A549 (cell line): ENCODE measurements at regions not wholly inside any gene's neighbourhood (a gene's known extent, or its start where the extent isn't known, plus 50 kb on each side); places are given as distances from the start of the nearest gene placed in this dataset.

Experiments used
- ATAC-seq, 2 experiments: fragments of 200-7000 bp in 1 of 2; fragments of >200 bp in 1 of 2; cut with Nextera tagmentation in 1 of 2; cut with Tn5 transposase in 1 of 2; 3 replicates each; pipeline versions ENCODE4 v1.8.0 to v1.9.1; 2018 to 2020; ENCODE audit warnings: mild to moderate bottlenecking in 1 of 2, moderate library complexity in 1 of 2
- CTCF ChIA-PET: fragments of 300-600 bp; sonication (Branson Sonifier 250); formaldehyde crosslinking; extraction: SDS; loops from one replicate; lab custom pipeline; 2021; ENCODE audit warnings: antibody characterized with exemption, inconsistent platforms; lab: Yijun Ruan, JAX
- POLR2A ChIA-PET: fragments of 350-600 bp; formaldehyde crosslinking; extraction: SDS; loops from one replicate; lab custom pipeline; 2021; ENCODE audit warnings: antibody characterized with exemption, inconsistent platforms; lab: Yijun Ruan, JAX
- DNase-seq, 2 experiments: peaks; one replicate each; pipeline versions ENCODE4 v3.0.0 to v3.0.0-alpha.2; 2011 to 2016; ENCODE audit warnings: low read depth in 1 of 2, low spot score in 1 of 2
- FAIRE-seq: peaks from 2 replicates; lab custom pipeline; 2011; peaks lifted over from hg19 to GRCh38; lab: Jason Lieb, UNC
- H3K27ac ChIP-seq, 2 experiments: fragments of >200 bp; sonication (Bioruptor Twin); formaldehyde crosslinking; 3 replicates each; pipeline ENCODE4 v1.5.1; 2016 to 2017
- H3K4me1 ChIP-seq: fragments of >200 bp; sonication (Bioruptor Twin); formaldehyde crosslinking; 3 replicates; pipeline ENCODE4 v1.6.1; 2016
- H3K4me2 ChIP-seq: fragments of >200 bp; sonication (Bioruptor Twin); formaldehyde crosslinking; 3 replicates; pipeline ENCODE4 v1.6.1; 2016
- H3K4me3 ChIP-seq: fragments of >200 bp; sonication (Bioruptor Twin); formaldehyde crosslinking; 3 replicates; pipeline ENCODE4 v1.5.1; 2016
- H3K9me3 ChIP-seq: fragments of >200 bp; sonication (Bioruptor Twin); formaldehyde crosslinking; 3 replicates; pipeline ENCODE4 v1.6.1; 2016
- BHLHE40 ChIP-seq: IDR thresholded peaks from 2 replicates; pipeline ENCODE4 v1.6.1; 2012; ENCODE audit warnings: low read depth, low read length, inconsistent platforms
- CBX8 ChIP-seq: fragments of 200-600 bp; sonication (generic); IDR thresholded peaks from 2 replicates; pipeline ENCODE4 v1.6.1; 2016
- CEBPB ChIP-seq, 2 experiments: fragments of >200 bp in 1 of 2; sonication (Bioruptor Twin) in 1 of 2; formaldehyde crosslinking in 1 of 2; IDR thresholded peaks; 2 replicates each; pipeline ENCODE4 v1.6.1; 2012 to 2016
- CTCF ChIP-seq: fragments of >200 bp; sonication (Bioruptor Twin); formaldehyde crosslinking; IDR thresholded peaks from 3 replicates; pipeline ENCODE4 v1.5.1; 2016
- E2F6 ChIP-seq: IDR thresholded peaks from 2 replicates; pipeline ENCODE4 v1.6.1; 2012; ENCODE audit warnings: low read depth, borderline replicate concordance
- EHF ChIP-seq: fragments of 250-450 bp; sonication (Bioruptor Pico); IDR thresholded peaks from 2 replicates; pipeline ENCODE4 v1.5.0; 2020; ENCODE audit warnings: mild to moderate bottlenecking
- EHMT2 ChIP-seq: fragments of 200-600 bp; sonication (generic); IDR thresholded peaks from 2 replicates; pipeline ENCODE4 v1.6.1; 2016; ENCODE audit warnings: antibody characterized with exemption, low read depth, mild to moderate bottlenecking, moderate library complexity
- FOSB ChIP-seq: fragments of 250-450 bp; sonication (Bioruptor Pico); IDR thresholded peaks from 2 replicates; pipeline ENCODE4 v1.5.0; 2020; ENCODE audit warnings: mild to moderate bottlenecking, moderate library complexity
- FOSL2 ChIP-seq, 2 experiments: fragments of 450-650 bp in 1 of 2; fragments of >200 bp in 1 of 2; sonication (Bioruptor Twin) in 1 of 2; formaldehyde crosslinking; IDR thresholded peaks; 2 replicates each; pipeline versions ENCODE4 v1.5.0 to v1.6.1; 2016 to 2020; ENCODE audit warnings: mild to moderate bottlenecking in 1 of 2, moderate library complexity in 1 of 2
- GATA3 ChIP-seq: IDR thresholded peaks from 2 replicates; pipeline ENCODE4 v1.6.1; 2012; ENCODE audit warnings: borderline replicate concordance
- HDAC2 ChIP-seq: fragments of 200-600 bp; sonication (generic); IDR thresholded peaks from 2 replicates; pipeline ENCODE4 v1.6.1; 2016
- HOXA7 ChIP-seq: fragments of 250-450 bp; sonication (Bioruptor Pico); IDR thresholded peaks from 2 replicates; pipeline ENCODE4 v1.5.0; 2020; ENCODE audit warnings: mild to moderate bottlenecking, moderate library complexity
- JUN ChIP-seq, 2 experiments: fragments of >200 bp; sonication (Bioruptor Twin); formaldehyde crosslinking; IDR thresholded peaks; 2 replicates in 1 of 2; 3 replicates in 1 of 2; pipeline ENCODE4 v1.6.1; 2016 to 2017
- MAX ChIP-seq: IDR thresholded peaks from 2 replicates; pipeline ENCODE4 v1.6.1; 2012
- NFE2L2 ChIP-seq: fragments of 150-350 bp; conservative IDR thresholded peaks from 2 replicates; pipeline ENCODE4 v1.6.1; 2014; ENCODE audit warnings: low read length
- NPAS2 ChIP-seq: fragments of 250-450 bp; sonication (Bioruptor Pico); IDR thresholded peaks from 2 replicates; pipeline ENCODE4 v1.8.0; 2022; ENCODE audit warnings: mild to moderate bottlenecking, moderate library complexity, borderline replicate concordance
- NR3C1 ChIP-seq: fragments of >200 bp; sonication (Bioruptor Twin); formaldehyde crosslinking; IDR thresholded peaks from 3 replicates; pipeline ENCODE4 v1.6.1; 2017
- PBX3 ChIP-seq: IDR thresholded peaks from 2 replicates; pipeline ENCODE4 v1.6.1; 2012
- RARB ChIP-seq: fragments of 250-450 bp; sonication (Bioruptor Pico); IDR thresholded peaks from 2 replicates; pipeline ENCODE4 v1.8.0; 2021; ENCODE audit warnings: mild to moderate bottlenecking, moderate library complexity
- RFX5 ChIP-seq: fragments of 450-650 bp; IDR thresholded peaks from 2 replicates; pipeline ENCODE4 v1.7.1; 2014; ENCODE audit warnings: antibody characterized with exemption, mild to moderate bottlenecking, moderate library complexity
- SMC3 ChIP-seq: fragments of >200 bp; sonication (Bioruptor Twin); formaldehyde crosslinking; IDR thresholded peaks from 3 replicates; pipeline ENCODE4 v1.6.1; 2018; ENCODE audit warnings: inconsistent platforms
- TFCP2L1 ChIP-seq: fragments of 250-450 bp; sonication (Bioruptor Pico); IDR thresholded peaks from 2 replicates; pipeline ENCODE4 v1.5.0; 2021; ENCODE audit warnings: mild to moderate bottlenecking
- USF2 ChIP-seq: fragments of 450-650 bp; IDR thresholded peaks from 2 replicates; pipeline ENCODE4 v1.6.1; 2014; ENCODE audit warnings: antibody characterized with exemption
- ZC3H11A ChIP-seq: fragments of 450-650 bp; IDR thresholded peaks from 2 replicates; pipeline ENCODE4 v1.6.1; 2014; ENCODE audit warnings: antibody characterized with exemption, mild to moderate bottlenecking
- ZFP36 ChIP-seq: fragments of 450-650 bp; IDR thresholded peaks from 2 replicates; pipeline ENCODE4 v1.6.1; 2014; ENCODE audit warnings: borderline replicate concordance; ENCODE audit not compliant: partially characterized antibody
- ZNF302 ChIP-seq: fragments of 250-450 bp; sonication (Bioruptor Pico); IDR thresholded peaks from 2 replicates; pipeline ENCODE4 v1.9.0; 2021; ENCODE audit warnings: inconsistent platforms, mild to moderate bottlenecking, moderate library complexity
- WGBS: methylation state at CpG from one replicate; pipeline ENCODE4 v1.1.6; 2017; ENCODE audit errors: missing lambda C conversion rate; 5-methylcytosine and 5-hydroxymethylcytosine counted together

- Histone ChIP-seq H3K4me1 (0 out of 3 replicates have a peak, but pooled peaks cover 8% of the 10 kb centered on the region), H3K4me3 (no peak overlapping the region), H3K27ac (no peak overlapping the region), H3K9me3 (no peaks in the 10 kb centered on the region), H3K4me2 (no peak overlapping the region)
- FAIRE-seq, result no peak
- TF ChIP-seq SMC3 (no peak), ZFP36 (no peak), CTCF (no peak), HOXA7 (CRISPR knock-in tag) (no peak), TFCP2L1 (CRISPR knock-in tag) (no peak), E2F6 (no peak), NFE2L2 (no peak), NPAS2 (CRISPR knock-in tag) (no peak)
- ChIA-PET POLR2A (no interaction called here), CTCF (interaction anchor here (0.6 to 1.2 kb wide), 3 partner anchors 8 to 152 kb away, joined by 3 to 5 read pairs (median 3); no protein-coding TSS in a partner anchor)
- 78% methylated on average over 2 of the region's 2 CpGs for WGBS
- DNase-seq, result no peak
- no peak for ATAC-seq
Observed at GRCh38 chr16:80208015-80208414, 332.8 kb upstream of the DYNLRB2 start.

DNA sequence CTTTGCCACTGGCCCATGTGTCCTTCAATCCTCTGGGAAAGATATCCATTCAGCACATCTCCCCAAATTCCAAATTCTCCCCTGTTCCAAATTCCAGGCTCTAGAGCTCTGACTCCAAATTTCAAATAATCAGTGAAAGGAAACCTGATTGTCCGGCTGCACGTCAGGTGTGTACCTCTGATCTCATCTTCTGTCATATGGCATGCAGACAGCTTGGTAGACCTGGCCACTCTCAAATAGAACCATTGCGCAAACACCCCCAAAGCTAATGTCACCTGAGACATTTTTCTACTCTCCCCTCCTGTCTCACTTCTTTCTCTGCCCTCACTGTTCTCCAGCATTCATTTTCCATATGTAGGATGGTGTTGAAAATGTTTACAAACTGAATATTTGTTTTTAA lies 337.0 kb upstream of the DYNLRB2 start:
- POLR2A ChIA-PET, result no interaction called here
- TF ChIP-seq CEBPB (IDR thresholded peaks at IDR 0.05) (peak in 1 of 2 experiments; percentile 31; a peak in 1 of 4 replicates), NPAS2 (CRISPR knock-in tag) (no peak)
- Histone ChIP-seq H3K27ac (no peak overlapping the region), H3K4me3 (no peak overlapping the region), H3K4me1 (peaks cover 27% of the 10 kb centered on the region), H3K9me3 (peaks cover 6% of the 10 kb centered on the region; the same call in 1 of the 3 replicates), H3K4me2 (no peak overlapping the region)
- 94% methylated on average over 3 of the region's 3 CpGs for WGBS
- ATAC-seq (no peak), DNase-seq (no peak), FAIRE-seq (no peak)
- CTCF ChIA-PET, result no interaction called here

DNA sequence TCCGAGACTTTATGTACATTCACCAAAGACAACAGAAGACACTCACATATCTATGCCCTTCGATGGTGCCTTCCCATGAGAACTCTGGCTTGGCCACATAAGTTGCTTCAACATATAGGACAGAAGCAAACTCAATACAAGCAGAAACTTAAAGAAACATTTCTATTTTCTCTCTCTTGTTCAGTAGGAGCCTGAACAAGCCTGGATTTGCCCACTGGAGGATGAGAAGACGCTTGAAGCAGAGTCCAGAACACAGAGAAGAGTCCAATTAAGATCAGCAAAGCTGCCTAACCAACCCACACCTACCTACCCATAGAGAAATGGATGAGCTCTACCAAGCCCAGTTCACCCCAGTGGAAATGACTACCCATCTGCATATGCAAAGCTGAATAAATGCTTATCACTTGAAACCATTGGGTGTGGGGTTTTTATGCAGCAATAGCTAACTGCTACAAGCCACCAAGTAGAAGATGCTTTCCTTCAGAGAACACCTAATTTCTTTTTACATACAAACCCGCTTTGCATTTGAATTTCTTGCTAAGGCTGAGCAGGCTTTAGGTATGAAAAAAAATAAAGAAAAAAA lies 337.9 kb upstream of the DYNLRB2 start:
- no peak overlapping the region for H3K4me3 ChIP-seq
- ATAC-seq (no peak), DNase-seq (no peak), FAIRE-seq (no peak)
- POLR2A ChIA-PET, result no interaction called here
- H3K9me3 ChIP-seq, result peaks cover 6% of the 10 kb centered on the region; the same call in 1 of the 3 replicates
- WGBS, result 85% methylated on average over 4 of the region's 4 CpGs
- H3K4me1 ChIP-seq, result peaks cover 36% of the 10 kb centered on the region
- CTCF ChIA-PET, result no interaction called here
- TF ChIP-seq BHLHE40, result no peak
- TF ChIP-seq SMC3, result no peak
- no peak for TF ChIP-seq FOSB (CRISPR knock-in tag)
- peak overlapping the region; percentile 9 to 56; a peak in 3 of 6 replicates for H3K27ac ChIP-seq
- H3K4me2 ChIP-seq, result no peak overlapping the region

DNA sequence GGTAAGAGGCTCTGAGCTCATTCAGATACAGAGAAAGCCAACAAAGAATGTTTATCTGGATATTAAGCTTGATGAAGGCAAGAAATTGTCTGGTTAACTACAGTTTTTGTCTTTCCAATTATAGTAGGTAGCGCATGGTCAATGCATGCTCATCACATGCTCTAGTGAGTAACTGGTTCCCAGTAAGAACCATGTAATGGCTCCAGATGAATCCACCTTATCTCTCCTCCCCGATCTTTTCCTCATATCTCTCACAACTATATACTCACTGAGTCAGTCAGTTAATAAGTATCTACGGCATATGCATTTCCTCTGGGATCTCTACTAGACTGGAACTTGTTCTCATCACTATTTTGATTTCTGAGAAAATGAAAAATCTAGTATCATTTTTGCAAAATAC lies 340.7 kb upstream of the DYNLRB2 start:
- Histone ChIP-seq H3K4me3 (no peak overlapping the region), H3K27ac (peak overlapping the region; percentile 88 to 89; a peak in 4 of 6 replicates), H3K4me1 (peaks cover 43% of the 10 kb centered on the region), H3K9me3 (peaks cover 6% of the 10 kb centered on the region; the same call in 1 of the 3 replicates), H3K4me2 (peak overlapping the region; percentile 19; the same call in 2 of the 3 replicates)
- 40% methylated on average over 3 of the region's 3 CpGs for WGBS
- peak in 1 of 2 experiments; percentile 40 for DNase-seq
- FAIRE-seq, result no peak
- ChIA-PET CTCF (interaction anchor here (0.5 to 1.0 kb wide), 2 partner anchors 9 to 206 kb away, joined by 3 read pairs; no protein-coding TSS in a partner anchor), POLR2A (no interaction called here)
- ATAC-seq, result peak in 1 of 2 experiments; percentile 22; a peak in 2 of 6 replicates
- TF ChIP-seq EHMT2 (no peak), MAX (peak; percentile 82), RFX5 (no peak), HDAC2 (no peak), E2F6 (peak; percentile 44; the same call in 1 of the 2 replicates), JUN (IDR thresholded peaks at IDR 0.05) (no peak), USF2 (no peak), CBX8 (no peak), PBX3 (no peak), RARB (CRISPR knock-in tag) (no peak), ZC3H11A (no peak), NR3C1 (no peak), FOSL2 (IDR thresholded peaks at IDR 0.05) (no peak), FOSL2 (CRISPR knock-in tag; IDR thresholded peaks at IDR 0.05) (no peak), GATA3 (peak; percentile 79; the same call in 1 of the 2 replicates), ZNF302 (no peak), EHF (CRISPR knock-in tag) (no peak), SMC3 (no peak)
